ENCODE measurements at regions not wholly inside any gene's neighbourhood (a gene's known extent, or its start where the extent isn't known, plus 50 kb on each side); places are given as distances from the start of the nearest gene placed in this dataset.

DNA sequence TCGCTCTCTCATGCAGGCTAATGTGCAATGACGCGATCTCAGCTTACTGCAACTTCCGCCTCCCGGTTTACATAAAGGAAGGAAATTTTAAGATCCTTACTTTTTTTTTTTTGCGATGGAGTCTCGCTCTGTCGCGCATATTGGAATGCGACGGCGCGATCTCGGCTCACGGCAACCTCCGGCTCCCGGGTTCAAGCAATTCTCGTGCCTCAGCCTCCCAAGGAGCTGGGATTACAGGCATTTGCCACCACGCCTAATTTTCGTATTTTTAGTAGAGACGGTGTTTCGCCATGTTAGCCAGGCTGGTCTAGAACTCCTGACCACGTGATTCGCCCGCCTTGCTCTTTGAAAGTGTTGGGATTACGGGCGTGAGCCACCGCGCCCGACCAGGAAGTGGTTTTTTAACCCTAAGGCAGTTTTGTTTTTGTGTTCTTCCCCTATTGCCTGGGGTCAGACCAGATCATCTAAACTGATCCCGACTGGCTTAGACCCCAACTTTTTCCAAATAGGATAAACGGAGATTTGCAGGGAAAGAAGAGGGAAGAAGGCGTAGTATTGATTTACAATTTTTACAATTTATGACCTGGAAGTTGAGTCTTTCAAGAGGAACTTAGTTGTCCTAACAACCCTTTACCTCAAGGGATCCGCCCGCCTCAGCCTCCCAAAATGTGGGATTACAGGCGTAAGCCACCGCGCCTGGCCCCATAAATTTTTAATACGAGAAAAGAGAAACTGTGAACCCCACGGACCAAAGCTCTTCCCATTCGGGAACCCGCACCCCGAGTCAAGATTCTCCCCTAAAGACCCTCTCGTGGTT is 142.0 kb downstream of the ZNF737 start:
- DNase-seq (ENCODE audit: low read depth in 2 of 2): peak; percentile 79 to 88
- H3K4me3 ChIP-seq (replicated peaks in 1 of 2; ENCODE audit: low read depth in 2 of 2, low read length in 2 of 2): peak overlapping the region; percentile 58 to 74
- TF ChIP-seq, protein P1, sequence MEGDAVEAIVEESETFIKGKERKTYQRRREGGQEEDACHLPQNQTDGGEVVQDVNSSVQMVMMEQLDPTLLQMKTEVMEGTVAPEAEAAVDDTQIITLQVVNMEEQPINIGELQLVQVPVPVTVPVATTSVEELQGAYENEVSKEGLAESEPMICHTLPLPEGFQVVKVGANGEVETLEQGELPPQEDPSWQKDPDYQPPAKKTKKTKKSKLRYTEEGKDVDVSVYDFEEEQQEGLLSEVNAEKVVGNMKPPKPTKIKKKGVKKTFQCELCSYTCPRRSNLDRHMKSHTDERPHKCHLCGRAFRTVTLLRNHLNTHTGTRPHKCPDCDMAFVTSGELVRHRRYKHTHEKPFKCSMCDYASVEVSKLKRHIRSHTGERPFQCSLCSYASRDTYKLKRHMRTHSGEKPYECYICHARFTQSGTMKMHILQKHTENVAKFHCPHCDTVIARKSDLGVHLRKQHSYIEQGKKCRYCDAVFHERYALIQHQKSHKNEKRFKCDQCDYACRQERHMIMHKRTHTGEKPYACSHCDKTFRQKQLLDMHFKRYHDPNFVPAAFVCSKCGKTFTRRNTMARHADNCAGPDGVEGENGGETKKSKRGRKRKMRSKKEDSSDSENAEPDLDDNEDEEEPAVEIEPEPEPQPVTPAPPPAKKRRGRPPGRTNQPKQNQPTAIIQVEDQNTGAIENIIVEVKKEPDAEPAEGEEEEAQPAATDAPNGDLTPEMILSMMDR (IDR thresholded peaks at IDR 0.05; ENCODE audit: low read depth, low read length): no peak

DNA sequence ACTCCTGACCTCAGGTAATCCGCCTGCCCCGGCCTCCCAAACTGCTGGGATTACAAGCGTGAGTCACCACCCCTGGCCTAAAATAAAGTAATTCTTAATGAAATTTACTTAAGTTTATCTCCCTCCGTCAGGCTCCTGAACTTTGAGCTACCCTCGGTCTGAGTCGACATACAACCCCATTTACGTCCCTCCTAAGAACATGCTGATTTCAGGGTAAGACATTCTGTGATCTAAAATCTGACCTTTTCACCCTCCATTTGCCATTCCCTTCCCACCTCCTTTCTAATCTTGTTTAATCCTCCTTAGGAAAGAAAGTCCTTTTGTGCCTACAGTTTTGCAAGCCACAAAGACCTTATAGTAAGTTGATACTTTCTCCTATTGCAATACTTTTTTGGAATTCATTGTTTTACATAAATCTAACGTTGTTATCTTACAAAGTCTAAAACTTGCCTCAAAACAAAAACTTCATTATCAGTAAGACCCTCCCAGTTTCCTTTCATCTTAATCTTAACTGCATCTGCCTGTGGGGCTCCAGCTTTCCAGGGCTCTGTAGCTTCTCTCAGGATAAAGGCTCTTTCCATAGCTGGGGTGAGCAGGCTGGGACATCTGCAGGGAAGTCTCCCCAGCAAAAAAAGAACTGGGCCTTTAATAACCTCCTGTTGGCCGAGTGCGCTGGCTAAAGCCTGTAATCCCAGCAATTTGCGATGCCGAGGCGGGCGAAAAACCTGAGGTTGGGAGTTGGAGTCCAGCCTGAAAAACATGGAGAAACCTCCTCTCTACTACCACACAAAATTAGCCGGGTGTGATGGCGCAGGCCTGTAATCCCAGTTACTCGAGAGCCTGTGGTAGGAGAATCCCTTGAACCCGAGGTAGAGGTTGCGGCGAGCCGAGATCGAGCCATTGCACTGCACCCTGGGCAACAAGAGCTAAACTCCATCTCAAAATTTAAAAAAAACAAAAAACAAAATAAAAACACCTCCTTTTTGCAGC is 143.1 kb downstream of the ZNF737 start:
- peak overlapping the region; percentile 58 to 74 for H3K4me3 ChIP-seq (replicated peaks in 1 of 2; ENCODE audit: low read depth in 2 of 2, low read length in 2 of 2)
- TF ChIP-seq, protein P1 (IDR thresholded peaks at IDR 0.05; ENCODE audit: low read depth, low read length): no peak
- DNase-seq (ENCODE audit: low read depth in 2 of 2): peak; percentile 6 to 22

DNA sequence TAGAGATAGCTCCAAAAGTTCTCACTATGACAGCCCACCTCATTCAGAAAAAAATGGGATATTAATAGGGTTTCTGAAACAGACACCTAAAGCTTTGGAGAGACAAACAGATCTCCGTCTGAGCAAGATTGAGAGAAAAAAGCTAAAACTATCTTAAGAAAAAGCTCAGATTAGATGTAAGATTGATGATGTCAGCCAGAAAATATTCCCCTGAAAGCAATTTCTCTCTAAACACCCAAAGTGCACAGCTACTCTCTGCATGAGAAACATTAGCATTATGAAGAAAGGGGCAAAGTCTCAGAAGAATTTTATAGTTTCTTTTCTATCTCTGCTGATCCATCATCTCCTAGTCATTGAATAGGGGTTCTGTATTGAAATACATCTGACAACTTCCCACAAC is 148.9 kb downstream of the ZNF737 start:
- TF ChIP-seq, protein P1 (IDR thresholded peaks at IDR 0.05; ENCODE audit: low read depth, low read length): no peak
- DNase-seq (ENCODE audit: low read depth in 2 of 2): peak in 1 of 2 donors; percentile 1
- H3K4me3 ChIP-seq (replicated peaks in 1 of 2; ENCODE audit: low read depth in 2 of 2, low read length in 2 of 2): no peak overlapping the region

DNA sequence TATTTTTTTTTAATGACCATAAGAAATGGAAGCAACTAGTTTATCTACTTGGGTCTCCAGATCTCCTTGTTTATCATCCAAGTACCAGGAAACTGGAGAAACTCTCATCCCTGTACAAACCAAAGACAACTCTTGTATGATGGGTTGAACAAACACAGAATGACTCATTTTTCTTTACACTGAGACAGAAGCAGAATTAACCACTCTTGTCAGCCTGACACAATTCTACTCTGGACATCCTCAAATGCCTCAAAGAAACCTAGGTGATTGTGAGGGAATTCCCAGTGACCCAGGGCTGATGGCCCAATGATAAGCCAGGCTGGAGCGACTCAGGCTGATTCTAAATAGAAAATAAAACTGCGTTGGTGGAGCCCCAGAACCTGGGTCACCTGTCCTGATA is 151.5 kb downstream of the ZNF737 start:
- no peak for DNase-seq (ENCODE audit: low read depth in 2 of 2)
- TF ChIP-seq, protein P1 (IDR thresholded peaks at IDR 0.05; ENCODE audit: low read depth, low read length): no peak
- H3K4me3 ChIP-seq (replicated peaks in 1 of 2; ENCODE audit: low read depth in 2 of 2, low read length in 2 of 2): no peak overlapping the region

DNA sequence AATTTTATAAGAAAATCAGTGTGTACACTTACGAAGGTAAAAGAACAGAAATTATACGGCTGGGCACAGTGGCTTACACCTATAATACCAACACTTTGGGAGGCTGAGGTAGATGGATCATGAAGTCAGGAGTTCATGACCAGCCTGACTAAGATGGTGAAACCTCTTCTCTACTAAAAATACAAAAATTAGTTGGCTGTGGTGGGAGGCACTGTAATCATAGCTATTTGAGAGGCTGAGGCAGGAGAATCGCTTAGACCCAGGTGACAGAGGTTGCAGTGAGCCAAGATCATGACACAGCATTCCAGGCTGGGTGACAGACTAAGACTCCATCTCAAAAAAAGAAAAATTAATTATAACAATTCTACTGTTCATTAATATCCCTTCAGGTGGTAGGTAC is 151.9 kb downstream of the ZNF737 start:
- no peak overlapping the region for H3K4me3 ChIP-seq (replicated peaks in 1 of 2; ENCODE audit: low read depth in 2 of 2, low read length in 2 of 2)
- TF ChIP-seq, protein P1 (IDR thresholded peaks at IDR 0.05; ENCODE audit: low read depth, low read length): no peak
- DNase-seq (ENCODE audit: low read depth in 2 of 2): no peak

DNA sequence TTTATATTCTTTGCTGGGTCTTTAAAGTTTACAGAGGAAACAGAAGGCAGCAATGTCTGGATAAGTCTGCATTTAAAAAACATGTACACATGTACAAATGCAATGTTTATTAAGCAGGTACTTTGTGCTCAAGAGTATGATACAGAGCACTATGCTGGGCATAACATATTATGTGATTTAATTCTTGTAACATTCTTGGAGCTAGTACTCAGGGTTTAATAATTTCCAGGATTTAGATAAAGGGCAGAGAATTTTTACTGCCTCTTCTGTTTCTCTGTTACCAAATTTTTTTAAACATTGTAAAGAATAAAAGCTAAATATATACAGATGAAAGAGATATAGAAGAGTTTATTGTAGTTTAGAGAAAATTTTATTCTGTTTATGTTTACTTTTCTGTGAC is 152.7 kb downstream of the ZNF737 start:
- TF ChIP-seq, protein P1 (IDR thresholded peaks at IDR 0.05; ENCODE audit: low read depth, low read length): no peak
- H3K4me3 ChIP-seq (replicated peaks in 1 of 2; ENCODE audit: low read depth in 2 of 2, low read length in 2 of 2): no peak overlapping the region
- DNase-seq (ENCODE audit: low read depth in 2 of 2): no peak
